ENCODE measurements at regions not wholly inside any gene's neighbourhood (a gene's known extent, or its start where the extent isn't known, plus 50 kb on each side); places are given as distances from the start of the nearest gene placed in this dataset.
A peak's percentile ranks its signal among the peaks of the same experiment; 100 is the strongest.

- no peaks in the 10 kb centered on the region for H3K9me3 ChIP-seq
- no peak overlapping the region for H3K27ac ChIP-seq
- H3K36me3 ChIP-seq, result no peaks in the 10 kb centered on the region
- no peaks in the 10 kb centered on the region for H3K27me3 ChIP-seq
- no peaks in the 10 kb centered on the region for H3K4me1 ChIP-seq
- no peak overlapping the region for H3K4me3 ChIP-seq
- ATAC-seq, result peak; percentile 72
- TF ChIP-seq CTCF (IDR thresholded peaks at IDR 0.05), result no peak
- no peak for DNase-seq
- intact Hi-C loops (cut with DNase I), result no loop called here
Measured at GRCh38 chr20:6590891-6591637, 176.4 kb upstream of the BMP2 start.

GRCh38 chr20:6588296-6588695, 179.2 kb upstream of the BMP2 start:
- no peaks in the 10 kb centered on the region for H3K27me3 ChIP-seq
- no peak for TF ChIP-seq CTCF (IDR thresholded peaks at IDR 0.05)
- H3K4me3 ChIP-seq, result no peak overlapping the region
- no peaks in the 10 kb centered on the region for H3K4me1 ChIP-seq
- DNase-seq (no peak), ATAC-seq (no peak)
- intact Hi-C loops (cut with DNase I), result no loop called here
- no peak overlapping the region for H3K27ac ChIP-seq
- no peaks in the 10 kb centered on the region for H3K36me3 ChIP-seq
- no peaks in the 10 kb centered on the region for H3K9me3 ChIP-seq

GRCh38 chr20:6583134-6583738, 184.2 kb upstream of the BMP2 start:
- H3K9me3 ChIP-seq, result no peaks in the 10 kb centered on the region
- H3K4me3 ChIP-seq, result no peak overlapping the region
- DNase-seq (peak in 3 of 4 donors; percentile 17 to 68 (median 55)), ATAC-seq (peak; percentile 96)
- no peaks in the 10 kb centered on the region for H3K27me3 ChIP-seq
- TF ChIP-seq CTCF (IDR thresholded peaks at IDR 0.05), result peak; percentile 47 to 49
- intact Hi-C loops (cut with DNase I), result no loop called here
- H3K36me3 ChIP-seq, result no peaks in the 10 kb centered on the region
- no peaks in the 10 kb centered on the region for H3K4me1 ChIP-seq
- no peak overlapping the region for H3K27ac ChIP-seq

GRCh38 chr20:6582449-6582848, 185.0 kb upstream of the BMP2 start:
- no peak for ATAC-seq
- TF ChIP-seq CTCF (IDR thresholded peaks at IDR 0.05), result no peak
- intact Hi-C loops (cut with DNase I), result no loop called here

GRCh38 chr20:6580486-6580885, 187.0 kb upstream of the BMP2 start:
- Histone ChIP-seq H3K36me3 (no peaks in the 10 kb centered on the region), H3K9me3 (no peaks in the 10 kb centered on the region), H3K4me1 (no peaks in the 10 kb centered on the region), H3K27me3 (no peaks in the 10 kb centered on the region), H3K27ac (no peak overlapping the region), H3K4me3 (no peak overlapping the region)
- DNase-seq (peak in 1 of 4 donors; percentile 10), ATAC-seq (no peak)
- TF ChIP-seq CTCF (IDR thresholded peaks at IDR 0.05), result no peak
- intact Hi-C loops (cut with DNase I), result no loop called here

More at GRCh38 chr20:6582449-6582848, 185.0 kb upstream of the BMP2 start:
- H3K27me3 ChIP-seq, result no peaks in the 10 kb centered on the region
- DNase-seq, result no peak
- no peaks in the 10 kb centered on the region for H3K36me3 ChIP-seq
- no peak overlapping the region for H3K27ac ChIP-seq
- H3K4me1 ChIP-seq, result no peaks in the 10 kb centered on the region
- H3K9me3 ChIP-seq, result no peaks in the 10 kb centered on the region
- H3K4me3 ChIP-seq, result no peak overlapping the region

All from left lung (tissue), 4 donors.